ENCODE measurements at regions not wholly inside any gene's neighbourhood (a gene's known extent, or its start where the extent isn't known, plus 50 kb on each side); places are given as distances from the start of the nearest gene placed in this dataset.
A peak's percentile ranks its signal among the peaks of the same experiment; 100 is the strongest.

DNA sequence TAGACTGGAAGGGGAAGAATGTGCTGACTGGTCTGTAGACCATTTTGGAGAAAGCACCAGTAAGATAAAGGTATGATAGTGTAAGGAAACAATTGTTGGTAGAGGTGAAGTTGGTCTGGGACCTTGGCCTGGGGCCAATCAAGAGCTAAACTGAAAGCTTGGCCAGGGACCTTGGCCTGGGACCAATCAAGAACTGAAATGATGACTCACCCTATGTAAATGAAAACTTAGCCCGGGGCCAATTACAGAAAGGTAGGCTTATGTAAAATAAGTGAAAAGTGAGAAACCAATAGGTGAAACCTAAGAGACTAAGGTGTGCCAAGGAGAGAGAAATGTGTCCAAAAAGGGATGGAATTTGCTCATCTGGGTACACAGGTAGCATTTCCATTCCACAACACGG lies 776.0 kb downstream of the C12orf50 start:
- no peak for TF ChIP-seq JUND (IDR thresholded peaks at IDR 0.05; ENCODE audit: low read depth)
- DNase-seq (ENCODE audit: low read depth in 1 of 2, low spot score in 1 of 2), result peak in 1 of 2 experiments; percentile 62
- in situ Hi-C loops (cut with HindIII; ENCODE audit: low pct_unique_long_range_greater_than_20kb, low sequenced_read_pairs), result no loop called here

DNA sequence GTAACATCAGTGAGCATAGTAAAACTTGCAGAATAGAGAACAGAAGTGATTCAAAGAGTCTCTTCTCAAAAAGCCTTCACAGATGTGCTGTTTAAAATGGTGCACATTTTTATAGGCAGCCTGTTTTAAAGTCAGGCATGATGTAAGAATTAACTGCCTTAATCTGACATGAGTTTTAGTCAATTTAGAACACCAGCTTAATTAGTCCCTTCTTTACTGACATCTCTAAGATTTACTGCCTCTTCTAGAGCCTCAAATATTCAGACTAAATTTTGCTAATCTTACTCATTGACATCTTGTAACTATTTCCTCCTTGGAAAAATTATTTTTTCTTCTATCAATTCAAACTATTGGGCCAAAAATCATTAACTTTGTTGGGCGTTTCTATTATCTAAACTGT lies 782.5 kb downstream of the C12orf50 start:
- no peak for DNase-seq (ENCODE audit: low read depth in 1 of 2, low spot score in 1 of 2)

DNA sequence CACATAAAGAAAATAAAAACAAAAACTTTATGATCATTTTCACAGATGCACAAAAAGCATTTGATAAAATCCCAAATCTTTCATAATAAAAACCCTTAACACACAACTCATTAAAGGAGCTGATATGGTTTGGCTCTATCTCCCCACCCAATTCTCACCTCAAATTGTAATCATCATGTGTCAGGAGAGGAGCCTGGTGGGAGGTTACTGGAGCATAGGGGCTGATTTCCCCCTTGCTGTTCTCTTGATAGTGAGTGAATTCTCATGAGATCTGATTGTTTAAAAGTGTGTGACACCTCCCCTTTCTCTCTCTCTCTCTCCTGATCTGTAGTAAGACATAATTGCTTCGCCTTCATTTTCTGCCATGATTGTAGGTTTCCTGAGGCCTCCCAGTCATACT lies 790.7 kb downstream of the C12orf50 start:
- in situ Hi-C loops (cut with HindIII; ENCODE audit: low pct_unique_long_range_greater_than_20kb, low sequenced_read_pairs), result no loop called here
- no peak for DNase-seq (ENCODE audit: low read depth in 1 of 2, low spot score in 1 of 2)
- no peak for TF ChIP-seq JUND (IDR thresholded peaks at IDR 0.05; ENCODE audit: low read depth)

More for the DNA sequence above, 782.5 kb downstream of the C12orf50 start:
- in situ Hi-C loops (cut with HindIII; ENCODE audit: low pct_unique_long_range_greater_than_20kb, low sequenced_read_pairs), result no loop called here
- TF ChIP-seq JUND (IDR thresholded peaks at IDR 0.05; ENCODE audit: low read depth), result no peak

DNA sequence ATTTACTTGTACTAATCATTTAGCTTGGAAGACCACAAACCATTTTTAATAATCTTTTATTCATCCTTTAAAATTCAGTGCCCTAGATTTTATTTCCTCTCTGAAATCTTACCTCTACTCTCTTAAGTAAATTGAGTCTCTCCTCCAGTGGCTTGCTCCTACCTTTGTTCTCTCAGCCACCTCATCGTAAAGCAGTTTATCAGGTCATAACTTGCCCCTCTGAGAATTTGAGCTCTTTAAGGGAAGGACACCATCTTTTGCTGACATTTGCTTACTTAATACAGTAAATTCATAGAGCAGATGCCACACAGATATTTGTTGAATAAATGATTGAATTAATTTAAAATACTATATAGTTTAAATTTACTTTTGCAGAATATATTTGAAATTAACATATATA lies 794.3 kb downstream of the C12orf50 start:
- TF ChIP-seq JUND (IDR thresholded peaks at IDR 0.05; ENCODE audit: low read depth), result no peak
- in situ Hi-C loops (cut with HindIII; ENCODE audit: low pct_unique_long_range_greater_than_20kb, low sequenced_read_pairs), result no loop called here
- DNase-seq (ENCODE audit: low read depth in 1 of 2, low spot score in 1 of 2), result no peak

DNA sequence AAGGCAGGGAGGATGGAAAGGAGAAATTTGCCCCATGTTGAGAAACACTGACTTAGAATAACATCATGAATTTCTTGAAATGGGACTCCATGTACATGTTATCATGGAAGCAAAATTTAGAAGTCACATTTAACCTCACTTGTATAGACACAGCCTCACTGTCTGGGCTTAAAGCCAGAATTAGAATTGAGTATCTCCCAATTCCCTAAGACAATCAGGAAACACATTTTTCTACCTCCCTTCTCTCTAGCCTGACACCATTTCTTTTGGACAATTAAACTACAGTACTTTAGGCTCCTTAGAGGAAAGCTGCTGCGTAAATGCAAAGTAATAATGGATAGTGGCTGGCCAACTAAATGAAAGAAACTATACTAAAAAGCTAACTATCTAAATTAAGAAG lies 795.5 kb downstream of the C12orf50 start:
- no peak for DNase-seq (ENCODE audit: low read depth in 1 of 2, low spot score in 1 of 2)
- TF ChIP-seq JUND (IDR thresholded peaks at IDR 0.05; ENCODE audit: low read depth), result no peak
- in situ Hi-C loops (cut with HindIII; ENCODE audit: low pct_unique_long_range_greater_than_20kb, low sequenced_read_pairs), result no loop called here

DNA sequence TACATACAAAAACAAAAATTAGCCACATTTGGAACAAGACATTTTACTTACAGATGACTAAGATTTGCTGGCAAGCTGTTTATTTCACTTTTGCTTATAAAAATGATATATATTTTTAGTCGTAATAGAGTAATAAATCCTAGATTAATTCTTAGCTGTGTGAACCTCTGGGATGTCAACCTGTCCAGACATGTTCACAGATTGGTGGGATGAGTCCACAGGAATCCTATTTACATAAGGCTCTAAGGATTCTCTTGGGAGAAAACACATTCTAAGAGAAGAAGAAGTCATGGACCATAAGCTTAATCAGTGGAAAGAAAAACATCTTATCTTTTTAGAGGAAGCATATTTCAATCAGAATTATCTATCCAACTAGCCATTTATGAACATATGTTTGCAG lies 797.4 kb downstream of the C12orf50 start:
- TF ChIP-seq JUND (IDR thresholded peaks at IDR 0.05; ENCODE audit: low read depth), result no peak
- in situ Hi-C loops (cut with HindIII; ENCODE audit: low pct_unique_long_range_greater_than_20kb, low sequenced_read_pairs), result no loop called here
- DNase-seq (ENCODE audit: low read depth in 1 of 2, low spot score in 1 of 2), result no peak

DNA sequence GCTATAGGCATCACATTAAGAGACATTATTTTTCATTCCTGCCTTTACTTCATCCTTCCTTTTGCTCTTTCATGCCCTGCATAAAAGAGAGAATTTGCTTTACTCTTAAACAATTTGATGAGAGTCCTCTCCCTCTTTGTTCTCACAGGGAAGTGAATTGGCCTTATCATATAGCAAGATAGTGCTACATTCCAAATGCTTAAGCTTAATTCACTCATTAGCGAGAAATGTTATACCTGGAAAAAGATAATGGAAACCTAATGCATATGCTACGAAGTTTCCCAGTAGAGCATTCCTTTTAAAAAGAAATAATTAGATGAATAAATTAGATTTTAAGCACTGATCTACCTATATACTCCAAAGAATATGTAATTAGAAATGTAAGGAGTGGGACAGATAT lies 798.8 kb downstream of the C12orf50 start:
- DNase-seq (ENCODE audit: low read depth in 1 of 2, low spot score in 1 of 2), result no peak
- in situ Hi-C loops (cut with HindIII; ENCODE audit: low pct_unique_long_range_greater_than_20kb, low sequenced_read_pairs), result no loop called here
- TF ChIP-seq JUND (IDR thresholded peaks at IDR 0.05; ENCODE audit: low read depth), result no peak

DNA sequence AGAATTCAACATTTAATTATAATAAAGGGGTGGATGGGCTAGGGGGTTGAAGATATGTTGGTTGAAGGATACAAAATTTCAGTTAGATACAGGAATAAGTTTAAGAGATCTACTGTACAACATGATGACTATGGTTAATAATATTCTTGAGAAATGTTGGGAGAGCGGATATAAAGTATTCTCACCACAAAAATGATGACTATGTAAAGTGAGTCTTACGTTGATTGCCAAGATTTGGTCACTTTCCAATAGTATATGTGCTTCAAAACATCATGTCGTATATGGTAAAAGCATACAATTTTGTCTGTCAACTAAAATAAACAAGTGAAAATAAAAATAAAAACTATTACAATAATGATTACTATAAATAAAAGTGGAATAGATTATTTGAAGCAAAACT lies 802.0 kb downstream of the C12orf50 start:
- no peak for TF ChIP-seq JUND (IDR thresholded peaks at IDR 0.05; ENCODE audit: low read depth)
- no peak for DNase-seq (ENCODE audit: low read depth in 1 of 2, low spot score in 1 of 2)
- in situ Hi-C loops (cut with HindIII; ENCODE audit: low pct_unique_long_range_greater_than_20kb, low sequenced_read_pairs), result no loop called here

DNA sequence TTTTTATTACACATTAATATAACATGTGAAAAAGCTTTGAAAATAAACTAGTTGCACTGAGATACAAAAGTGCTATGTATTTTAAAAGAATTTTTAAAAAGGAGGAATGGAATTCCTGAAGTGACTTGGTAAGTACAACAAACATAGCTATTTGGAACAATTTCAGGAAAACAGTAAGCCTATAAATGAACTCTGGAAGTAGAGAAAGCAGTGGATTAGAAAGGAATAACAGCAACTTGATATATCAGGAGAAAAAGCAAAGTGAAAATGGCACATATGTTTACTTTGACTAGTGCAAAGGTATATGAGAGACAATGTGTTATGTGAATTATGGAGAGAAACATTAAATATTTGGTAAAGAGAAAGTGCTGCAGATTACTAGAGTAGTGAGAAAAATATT lies 811.7 kb downstream of the C12orf50 start:
- no peak for TF ChIP-seq JUND (IDR thresholded peaks at IDR 0.05; ENCODE audit: low read depth)
- in situ Hi-C loops (cut with HindIII; ENCODE audit: low pct_unique_long_range_greater_than_20kb, low sequenced_read_pairs), result no loop called here
- DNase-seq (ENCODE audit: low read depth in 1 of 2, low spot score in 1 of 2), result no peak

DNA sequence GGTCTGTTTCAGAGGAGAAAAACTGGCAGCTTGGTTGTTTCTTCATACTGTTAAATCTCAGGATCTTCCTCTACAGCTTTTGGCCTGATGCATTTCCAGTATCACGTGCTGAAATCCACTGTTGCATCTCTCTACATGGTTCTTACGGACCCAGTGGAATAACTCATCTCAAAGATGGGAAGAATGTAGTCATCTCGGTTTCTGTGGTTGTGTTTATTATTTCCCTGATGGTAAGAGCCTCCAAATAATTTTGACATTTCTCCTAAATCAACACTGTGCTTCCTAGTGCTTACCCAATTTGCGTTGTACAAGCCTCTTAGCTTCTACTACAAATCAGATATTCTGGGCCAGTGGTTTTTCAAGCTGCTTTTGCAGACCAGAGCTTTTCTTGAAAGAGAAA lies 812.8 kb downstream of the C12orf50 start:
- in situ Hi-C loops (cut with HindIII; ENCODE audit: low pct_unique_long_range_greater_than_20kb, low sequenced_read_pairs), result no loop called here
- TF ChIP-seq JUND (IDR thresholded peaks at IDR 0.05; ENCODE audit: low read depth), result no peak
- DNase-seq (ENCODE audit: low read depth in 1 of 2, low spot score in 1 of 2), result no peak

DNA sequence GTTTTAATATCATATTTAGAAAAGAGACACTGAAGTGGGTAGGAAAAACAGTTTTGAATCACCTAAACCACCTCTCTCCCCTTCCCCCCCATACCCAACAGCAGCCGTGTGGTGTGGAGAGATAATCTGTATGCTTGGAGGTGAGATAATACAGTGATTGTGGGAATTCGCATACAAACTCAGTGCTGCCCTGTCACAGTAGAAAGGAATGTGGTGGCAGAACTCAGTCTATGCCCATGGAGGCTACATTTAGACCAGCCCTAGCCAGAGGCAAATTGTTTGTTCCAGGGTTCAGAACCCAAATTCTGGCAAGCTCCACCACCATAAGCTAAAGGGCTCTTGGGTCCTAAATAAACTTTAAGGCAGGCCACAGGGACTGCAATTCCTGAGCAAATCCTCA lies 827.0 kb downstream of the C12orf50 start:
- in situ Hi-C loops (cut with HindIII; ENCODE audit: low pct_unique_long_range_greater_than_20kb, low sequenced_read_pairs), result no loop called here
- no peak for DNase-seq (ENCODE audit: low read depth in 1 of 2, low spot score in 1 of 2)
- TF ChIP-seq JUND (IDR thresholded peaks at IDR 0.05; ENCODE audit: low read depth), result no peak

DNA sequence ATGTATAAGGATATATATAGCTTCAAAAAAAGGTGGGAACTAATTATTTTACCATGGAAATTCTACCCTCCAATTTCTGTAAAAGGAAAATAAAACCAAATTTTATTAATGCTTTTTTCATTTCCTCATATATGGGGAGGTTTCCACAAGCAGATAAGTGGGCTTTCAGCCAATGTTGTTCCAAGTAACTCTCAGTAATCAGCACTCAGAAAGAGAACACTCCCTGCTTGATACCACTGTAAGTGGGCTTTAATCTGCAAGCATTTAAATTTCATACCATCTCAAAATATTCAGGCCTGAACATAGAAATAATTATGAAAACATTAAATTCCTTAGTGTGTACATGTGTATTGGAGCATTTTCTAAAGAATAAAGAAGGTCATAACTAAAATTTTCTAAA lies 827.6 kb downstream of the C12orf50 start:
- no peak for DNase-seq (ENCODE audit: low read depth in 1 of 2, low spot score in 1 of 2)
- TF ChIP-seq JUND (IDR thresholded peaks at IDR 0.05; ENCODE audit: low read depth), result no peak
- in situ Hi-C loops (cut with HindIII; ENCODE audit: low pct_unique_long_range_greater_than_20kb, low sequenced_read_pairs), result no loop called here

DNA sequence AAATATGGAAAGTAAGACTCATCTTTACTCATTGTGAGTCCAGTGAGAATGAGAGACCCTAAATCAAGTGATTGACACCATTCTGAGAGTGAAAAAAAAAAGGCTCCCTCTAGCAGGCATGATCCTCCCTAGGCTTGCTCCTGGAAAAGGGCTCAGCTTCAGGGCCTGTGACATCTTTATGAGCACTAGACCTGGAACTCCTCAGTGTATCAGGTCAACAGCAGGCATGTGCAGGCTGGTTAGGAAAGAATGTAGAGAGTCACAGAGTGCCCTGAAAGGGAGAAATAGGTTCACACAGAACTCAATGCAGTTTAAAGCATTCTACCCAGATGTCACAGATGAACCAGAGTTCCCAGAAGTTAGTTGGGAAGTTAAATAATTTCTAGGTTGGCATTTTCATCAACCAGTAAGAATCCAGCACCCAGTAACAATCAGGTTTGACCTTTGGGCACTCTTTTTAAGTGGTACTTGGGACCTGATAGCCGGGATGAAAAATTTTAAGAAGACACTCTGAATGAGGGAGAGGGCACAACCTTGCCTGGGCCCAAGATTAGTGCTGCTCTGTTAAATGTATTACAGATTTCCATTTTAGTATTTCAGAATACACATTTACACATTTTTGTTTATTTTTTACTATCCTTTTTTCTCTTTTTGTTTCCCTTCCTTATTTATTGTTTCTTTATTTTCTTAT lies 828.8 kb downstream of the C12orf50 start:
- in situ Hi-C loops (cut with HindIII; ENCODE audit: low pct_unique_long_range_greater_than_20kb, low sequenced_read_pairs), result no loop called here
- TF ChIP-seq JUND (IDR thresholded peaks at IDR 0.05; ENCODE audit: low read depth), result no peak
- no peak for DNase-seq (ENCODE audit: low read depth in 1 of 2, low spot score in 1 of 2)

DNA sequence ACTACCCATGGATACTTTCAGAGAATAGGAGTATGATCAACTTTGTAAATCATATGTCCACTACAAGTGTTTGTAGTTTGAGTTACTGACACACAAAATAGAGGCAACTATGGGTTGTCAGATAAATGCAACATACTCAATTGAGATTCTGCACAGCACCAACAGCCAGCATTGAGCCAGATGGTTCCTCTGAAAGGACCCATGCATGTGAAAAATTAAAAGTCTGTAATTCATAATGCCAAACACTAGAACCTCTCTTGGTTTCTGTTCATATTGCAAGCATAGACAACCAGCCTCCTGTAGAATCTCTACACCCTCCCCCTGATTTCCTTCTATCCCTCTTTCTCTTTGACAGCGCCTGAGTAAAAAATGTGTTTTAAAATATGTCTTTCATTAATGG lies 831.0 kb downstream of the C12orf50 start:
- in situ Hi-C loops (cut with HindIII; ENCODE audit: low pct_unique_long_range_greater_than_20kb, low sequenced_read_pairs), result no loop called here
- no peak for DNase-seq (ENCODE audit: low read depth in 1 of 2, low spot score in 1 of 2)
- TF ChIP-seq JUND (IDR thresholded peaks at IDR 0.05; ENCODE audit: low read depth), result no peak
